Common myeloid progenitor, CD34-positive (primary cell): ENCODE measurements at regions not wholly inside any gene's neighbourhood (a gene's known extent, or its start where the extent isn't known, plus 50 kb on each side); places are given as distances from the start of the nearest gene placed in this dataset.

Experiments used
- CTCF ChIA-PET: fragments of 350-600 bp; sonication (Branson Sonifier 250); formaldehyde crosslinking; loops from one replicate; lab custom pipeline; 2021; ENCODE audit warnings: antibody characterized with exemption; lab: Charles Lee
- POLR2A ChIA-PET: fragments of 350-600 bp; sonication (Branson Sonifier 250); formaldehyde crosslinking; loops from one replicate; lab custom pipeline; 2021; ENCODE audit warnings: antibody characterized with exemption; lab: Charles Lee
- DNase-seq, 3 donors: peaks; one replicate each; pipeline versions ENCODE4 v3.0.0 to v3.0.0-alpha.2; 2013
- H3K27ac ChIP-seq, 2 experiments: 1 replicate in 1 of 2; 2 replicates in 1 of 2; pipeline ENCODE4 v1.7.0; 2013; ENCODE audit warnings: inconsistent platforms in 2 of 2, low read length in 2 of 2, mild to moderate bottlenecking in 2 of 2, low read depth in 1 of 2, moderate library complexity in 1 of 2; ENCODE audit not compliant: severe bottlenecking in 2 of 2, insufficient read depth in 1 of 2, poor library complexity in 1 of 2
- H3K27me3 ChIP-seq, 5 experiments: replicated peaks in 2 of 5; 1 replicate in 3 of 5; 2 replicates in 2 of 5; pipeline versions ENCODE4 v1.6.1 to v1.7.0; 2013; ENCODE audit warnings: low read length in 4 of 5, mild to moderate bottlenecking in 2 of 5, moderate library complexity in 2 of 5, inconsistent platforms in 1 of 5; ENCODE audit not compliant: insufficient read depth in 5 of 5, control insufficient read depth in 4 of 5
- H3K36me3 ChIP-seq, 4 experiments: 1 replicate in 2 of 4; 2 replicates in 2 of 4; pipeline versions ENCODE4 v1.6.1 to v1.7.0; 2013; ENCODE audit warnings: low read length in 3 of 4, control low read depth in 1 of 4, mild to moderate bottlenecking in 1 of 4; ENCODE audit not compliant: control insufficient read depth in 4 of 4, insufficient read depth in 4 of 4
- H3K4me1 ChIP-seq, 4 experiments: 1 replicate in 3 of 4; 2 replicates in 1 of 4; pipeline versions ENCODE4 v1.6.1 to v1.7.1; 2013; ENCODE audit warnings: low read length in 3 of 4, mild to moderate bottlenecking in 3 of 4, control low read depth in 1 of 4, inconsistent platforms in 1 of 4, moderate library complexity in 1 of 4; ENCODE audit not compliant: control insufficient read depth in 4 of 4, insufficient read depth in 4 of 4; ENCODE audit errors: control extremely low read depth in 1 of 4
- H3K4me3 ChIP-seq, 7 experiments: 1 replicate in 4 of 7; 2 replicates in 3 of 7; pipeline versions ENCODE4 v1.5.1 to v1.7.0; 2013; ENCODE audit warnings: mild to moderate bottlenecking in 7 of 7, low read length in 6 of 7, moderate library complexity in 6 of 7, inconsistent platforms in 2 of 7, low read depth in 2 of 7, control low read depth in 1 of 7; ENCODE audit not compliant: insufficient read depth in 4 of 7, control insufficient read depth in 1 of 7; ENCODE audit errors: extremely low read depth in 1 of 7
- H3K9me3 ChIP-seq, 5 experiments: 1 replicate in 4 of 5; 2 replicates in 1 of 5; pipeline versions ENCODE4 v1.6.1 to v1.7.1; 2013; ENCODE audit warnings: low read length in 4 of 5, mild to moderate bottlenecking in 2 of 5, inconsistent platforms in 1 of 5, low read depth in 1 of 5, moderate library complexity in 1 of 5; ENCODE audit not compliant: control insufficient read depth in 4 of 5, insufficient read depth in 2 of 5; ENCODE audit errors: control extremely low read depth in 1 of 5
- WGBS: methylation state at CpG from one replicate; pipeline ENCODE4 v1.1.5; 2013; ENCODE audit not compliant: insufficient coverage; 5-methylcytosine and 5-hydroxymethylcytosine counted together

- Histone ChIP-seq H3K36me3 (no peaks in the 10 kb centered on the region), H3K9me3 (peaks cover 0 to 18% (median 3%) of the 10 kb centered on the region in 5 experiments), H3K27ac (no peak overlapping the region), H3K27me3 (peaks cover 0 to 3% (median 0%) of the 10 kb centered on the region in 5 experiments), H3K4me3 (no peak overlapping the region), H3K4me1 (no peaks in the 10 kb centered on the region)
- POLR2A ChIA-PET: no interaction called here
- no peak for DNase-seq
- CTCF ChIA-PET: no interaction called here
- WGBS: no CpG with 5 or more reads among the region's 2 CpGs
Measured at GRCh38 chr6:141992109-141992508, 140.6 kb upstream of the GJE1 start.

- ChIA-PET CTCF (no interaction called here), POLR2A (no interaction called here)
- Histone ChIP-seq H3K27me3 (peaks cover 0 to 3% (median 0%) of the 10 kb centered on the region in 5 experiments), H3K27ac (no peak overlapping the region), H3K4me3 (no peak overlapping the region), H3K9me3 (peaks cover 0 to 12% (median 2%) of the 10 kb centered on the region in 5 experiments), H3K4me1 (no peaks in the 10 kb centered on the region), H3K36me3 (no peaks in the 10 kb centered on the region)
- no peak for DNase-seq
- no CpG with 5 or more reads among the region's 1 CpG for WGBS
Measured at GRCh38 chr6:141990840-141991239, 141.9 kb upstream of the GJE1 start.

- ChIA-PET CTCF (interaction anchor here (1.2 kb wide), 1 partner anchor 123 kb away, joined by 5 read pairs; no protein-coding TSS in a partner anchor), POLR2A (no interaction called here)
- Histone ChIP-seq H3K27ac (no peak overlapping the region), H3K27me3 (peaks cover 0 to 3% (median 0%) of the 10 kb centered on the region in 5 experiments), H3K9me3 (peaks cover 0 to 6% (median 0%) of the 10 kb centered on the region in 5 experiments), H3K4me3 (no peak overlapping the region), H3K4me1 (no peaks in the 10 kb centered on the region), H3K36me3 (no peaks in the 10 kb centered on the region)
- WGBS: no CpG with 5 or more reads among the region's 1 CpG
- DNase-seq: no peak
Measured at GRCh38 chr6:141989706-141989959, 143.1 kb upstream of the GJE1 start.

- 0% methylated on average over 1 of the region's 2 CpGs for WGBS
- Histone ChIP-seq H3K4me1 (no peaks in the 10 kb centered on the region), H3K9me3 (peaks cover 0 to 2% (median 0%) of the 10 kb centered on the region in 5 experiments), H3K36me3 (no peaks in the 10 kb centered on the region), H3K27me3 (peaks cover 0 to 3% (median 0%) of the 10 kb centered on the region in 5 experiments), H3K4me3 (no peak overlapping the region), H3K27ac (no peak overlapping the region)
- CTCF ChIA-PET: interaction anchor here (1.2 kb wide), 1 partner anchor 123 kb away, joined by 5 read pairs; no protein-coding TSS in a partner anchor
- peak; percentile 18 to 44 (median 33) for DNase-seq
- POLR2A ChIA-PET: no interaction called here
Measured at GRCh38 chr6:141988954-141989705, 143.6 kb upstream of the GJE1 start.

DNA sequence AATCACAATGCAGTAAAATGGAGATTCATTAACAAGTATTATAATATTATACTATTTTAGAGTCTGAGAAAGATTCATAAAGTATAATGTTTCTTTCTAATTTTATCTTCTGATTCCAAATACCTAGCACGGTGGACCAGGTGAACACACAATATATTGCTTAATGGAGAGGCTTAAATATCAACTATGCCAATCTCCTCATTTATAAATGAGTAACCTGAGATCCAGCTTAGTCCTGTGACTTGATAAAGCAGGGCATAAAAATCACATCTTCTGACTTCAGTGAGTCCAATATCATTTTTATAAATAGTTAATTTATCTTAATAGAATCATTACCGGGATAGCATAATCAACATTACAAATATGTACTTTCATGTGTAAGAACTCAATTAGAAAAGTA is 144.4 kb upstream of the GJE1 start:
- Histone ChIP-seq H3K9me3 (no peaks in the 10 kb centered on the region), H3K27me3 (peaks cover 0 to 3% (median 0%) of the 10 kb centered on the region in 5 experiments), H3K36me3 (no peaks in the 10 kb centered on the region), H3K27ac (no peak overlapping the region), H3K4me1 (no peaks in the 10 kb centered on the region), H3K4me3 (no peak overlapping the region)
- no CpG with 5 or more reads among the region's 2 CpGs for WGBS
- DNase-seq: no peak
- ChIA-PET POLR2A (no interaction called here), CTCF (no interaction called here)

GRCh38 chr6:141986457-141986856 is 146.3 kb upstream of the GJE1 start:
- DNase-seq: peak in 1 of 3 donors; percentile 3
- WGBS: 94% methylated on average over 3 of the region's 4 CpGs
- ChIA-PET CTCF (no interaction called here), POLR2A (no interaction called here)
- Histone ChIP-seq H3K27me3 (no peaks in the 10 kb centered on the region), H3K36me3 (no peaks in the 10 kb centered on the region), H3K4me3 (no peak overlapping the region), H3K27ac (no peak overlapping the region), H3K9me3 (no peaks in the 10 kb centered on the region), H3K4me1 (no peaks in the 10 kb centered on the region)

GRCh38 chr6:141981190-141981589 is 151.5 kb upstream of the GJE1 start:
- Histone ChIP-seq H3K4me1 (no peaks in the 10 kb centered on the region), H3K36me3 (no peaks in the 10 kb centered on the region), H3K9me3 (no peaks in the 10 kb centered on the region), H3K4me3 (no peak overlapping the region), H3K27me3 (no peaks in the 10 kb centered on the region), H3K27ac (no peak overlapping the region)
- POLR2A ChIA-PET: no interaction called here
- DNase-seq: no peak
- CTCF ChIA-PET: no interaction called here
